Stimulated activated naive CD8-positive, alpha-beta T cell treated with anti-CD3 and anti-CD28 coated beads, Interleukin-15, Interleukin-2, amounts not matched to agents 100 U/mL and 50 U/mL, for 24 hours (primary cell): ENCODE measurements at regions not wholly inside any gene's neighbourhood (a gene's known extent, or its start where the extent isn't known, plus 50 kb on each side); places are given as distances from the start of the nearest gene placed in this dataset.

Source experiments
- ATAC-seq: fragments of 150-1000 bp; cut with Tn5 transposase; one replicate; pipeline ENCODE4 v1.10.0; 2021
- DNase-seq: peaks from one replicate; pipeline ENCODE4 v3.0.0; 2021

- DNase-seq: no peak
- ATAC-seq: no peak
These were observed 99.9 kb upstream of the CACNA1A start for GRCh38 chr19:13606156-13606555.

- ATAC-seq (no peak), DNase-seq (no peak)
These were observed 98.8 kb upstream of the CACNA1A start for GRCh38 chr19:13604902-13605586.

- DNase-seq: no peak
- no peak for ATAC-seq
These were observed 94.5 kb upstream of the CACNA1A start for GRCh38 chr19:13600802-13601201.

GRCh38 chr19:13600091-13600490 is 93.8 kb upstream of the CACNA1A start:
- ATAC-seq: no peak
- no peak for DNase-seq

- ATAC-seq: no peak
- no peak for DNase-seq
These were observed 93.4 kb upstream of the CACNA1A start for GRCh38 chr19:13599681-13600080.

GRCh38 chr19:13598098-13598497 is 91.8 kb upstream of the CACNA1A start:
- DNase-seq: no peak
- no peak for ATAC-seq

GRCh38 chr19:13597640-13598039 is 91.4 kb upstream of the CACNA1A start:
- peak; percentile 78 for ATAC-seq
- peak; percentile 38 for DNase-seq

GRCh38 chr19:13588957-13589833 is 82.9 kb upstream of the CACNA1A start:
- DNase-seq (peak; percentile 87), ATAC-seq (peak; percentile 93)

GRCh38 chr19:13585512-13585911 is 79.2 kb upstream of the CACNA1A start:
- DNase-seq (no peak), ATAC-seq (no peak)

- no peak for DNase-seq
- no peak for ATAC-seq
These were observed 77.5 kb upstream of the CACNA1A start for GRCh38 chr19:13583753-13584152.

GRCh38 chr19:13583114-13583513 is 76.8 kb upstream of the CACNA1A start:
- ATAC-seq (no peak), DNase-seq (no peak)

- ATAC-seq (no peak), DNase-seq (no peak)
These were observed 75.3 kb upstream of the CACNA1A start for GRCh38 chr19:13581576-13581975.

GRCh38 chr19:13579388-13580060 is 73.2 kb upstream of the CACNA1A start:
- ATAC-seq (no peak), DNase-seq (no peak)

- no peak for DNase-seq
These were observed 70.4 kb upstream of the CACNA1A start for GRCh38 chr19:13576726-13577125.

GRCh38 chr19:13574933-13575332 is 68.7 kb upstream of the CACNA1A start:
- ATAC-seq (no peak), DNase-seq (no peak)

More at GRCh38 chr19:13576726-13577125, 70.4 kb upstream of the CACNA1A start:
- ATAC-seq: no peak

- ATAC-seq: no peak
- no peak for DNase-seq
These were observed 66.9 kb upstream of the CACNA1A start for GRCh38 chr19:13573056-13573667.

GRCh38 chr19:13561461-13561860 is 55.2 kb upstream of the CACNA1A start:
- ATAC-seq: no peak
- DNase-seq: no peak

- no peak for ATAC-seq
- DNase-seq: peak; percentile 5
These were observed 51.6 kb upstream of the CACNA1A start for GRCh38 chr19:13557756-13558398.

- ATAC-seq (no peak), DNase-seq (no peak)
These were observed 50.3 kb upstream of the CACNA1A start for GRCh38 chr19:13556552-13556951.
